GM19438 (cell line): ENCODE measurements at regions not wholly inside any gene's neighbourhood (a gene's known extent, or its start where the extent isn't known, plus 50 kb on each side); places are given as distances from the start of the nearest gene placed in this dataset.

Experiments used
- ATAC-seq: cut with Tn5 transposase; IDR thresholded peaks from one replicate; pipeline ENCODE4 v1.9.1; 2021; ENCODE audit warnings: low read depth; ENCODE audit not compliant: unreplicated experiment

DNA sequence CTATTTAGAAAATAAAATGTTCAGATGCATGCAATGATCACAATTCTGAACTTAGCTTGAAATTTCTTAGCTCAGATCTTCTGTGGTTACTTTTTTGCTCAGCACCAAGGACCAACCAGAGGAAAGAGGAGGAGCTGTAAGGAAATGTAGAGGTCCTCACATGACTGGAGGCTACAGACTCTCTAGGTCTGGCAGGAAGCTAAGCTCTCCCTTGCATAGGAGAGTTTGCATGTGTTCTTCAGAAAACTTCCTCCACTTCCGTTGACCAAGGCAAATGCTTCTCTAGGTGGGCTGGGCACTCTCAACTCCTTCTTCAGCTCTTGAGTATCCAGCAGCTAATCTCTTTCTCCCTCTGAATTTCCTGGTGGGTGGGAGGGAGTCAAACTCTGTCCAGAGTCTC lies 119.6 kb downstream of the BTC start:
- ATAC-seq = no peak

GRCh38 chr4:74675673-74676279 lies 118.5 kb downstream of the BTC start:
- peak; percentile 78 for ATAC-seq

DNA sequence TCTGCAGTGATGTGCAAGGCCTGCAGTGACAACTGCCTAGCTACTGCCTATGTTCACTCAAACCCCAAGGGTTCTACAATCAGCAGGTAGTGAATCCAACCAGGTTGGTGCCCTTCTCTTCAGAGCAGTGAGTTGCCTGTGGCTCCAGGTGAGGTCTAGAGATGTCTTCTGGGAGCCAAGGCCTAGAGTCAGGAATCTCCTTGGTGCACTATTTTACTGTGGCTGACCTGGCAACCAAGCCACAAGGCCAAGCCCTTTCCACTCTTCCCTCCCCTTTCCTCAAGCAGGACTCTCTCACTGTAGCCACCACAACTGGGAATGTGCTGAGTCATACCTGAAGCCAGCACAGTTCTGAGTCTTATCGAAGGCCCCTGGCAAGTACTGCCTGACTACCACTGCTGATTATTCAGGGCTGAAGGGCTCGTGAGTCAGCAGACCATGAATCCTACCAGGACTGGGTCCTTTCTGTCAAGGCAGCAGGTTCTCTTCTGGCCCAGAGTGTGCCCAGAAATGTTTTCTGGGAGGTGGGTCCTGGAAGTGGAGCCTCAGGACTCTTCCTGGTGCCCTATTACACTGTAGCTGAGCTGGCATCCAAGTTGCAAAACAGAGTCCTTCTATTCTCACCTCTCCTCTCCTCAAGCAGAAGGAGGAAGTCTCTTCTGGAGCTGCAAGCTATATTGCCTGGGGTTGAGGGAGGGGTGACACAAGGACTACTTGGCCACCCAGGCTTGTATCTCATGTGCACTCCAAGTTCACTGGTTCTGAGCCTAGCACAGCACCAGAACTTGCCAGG lies 111.6 kb downstream of the BTC start:
- ATAC-seq = no peak

GRCh38 chr4:74692972-74693371 lies 101.4 kb downstream of the BTC start:
- no peak for ATAC-seq
